HEK293 (cell line): ENCODE measurements at regions not wholly inside any gene's neighbourhood (a gene's known extent, or its start where the extent isn't known, plus 50 kb on each side); places are given as distances from the start of the nearest gene placed in this dataset.

Experiments
- KLF16 ChIP-seq: fragments of 450-650 bp; formaldehyde crosslinking; IDR thresholded peaks from 2 replicates; pipeline ENCODE4 v1.5.1; 2017; ENCODE audit warnings: missing biosample characterization, missing genetic modification characterization
- ZNF140 ChIP-seq: fragments of 450-650 bp; formaldehyde crosslinking; IDR thresholded peaks from 2 replicates; pipeline ENCODE4 v1.5.1; 2016; ENCODE audit warnings: missing biosample characterization, missing genetic modification characterization
- ZNF19 ChIP-seq: fragments of 450-650 bp; formaldehyde crosslinking; IDR thresholded peaks from 2 replicates; pipeline ENCODE4; 2016; ENCODE audit warnings: missing biosample characterization, missing genetic modification characterization, low read depth
- ZNF391 ChIP-seq: fragments of 450-650 bp; formaldehyde crosslinking; IDR thresholded peaks from 2 replicates; pipeline ENCODE4 v1.5.1; 2016; ENCODE audit warnings: low read depth, missing biosample characterization, missing genetic modification characterization, borderline replicate concordance
- ZNF558 ChIP-seq: fragments of 450-650 bp; formaldehyde crosslinking; IDR thresholded peaks from 2 replicates; pipeline ENCODE4 v1.5.1; 2016; ENCODE audit warnings: missing biosample characterization, missing genetic modification characterization
- ZNF843 ChIP-seq: fragments of 450-650 bp; formaldehyde crosslinking; IDR thresholded peaks from 2 replicates; pipeline ENCODE4 v1.5.1; 2016; ENCODE audit warnings: missing biosample characterization, missing genetic modification characterization
- ZXDB ChIP-seq: fragments of 450-650 bp; formaldehyde crosslinking; IDR thresholded peaks from 2 replicates; pipeline ENCODE4 v1.5.1; 2016; ENCODE audit warnings: missing biosample characterization, missing genetic modification characterization
- TF ChIP-seq, protein P1 (sequence below): fragments of 450-650 bp; formaldehyde crosslinking; IDR thresholded peaks from 2 replicates; pipeline ENCODE4 v1.5.1; 2016; ENCODE audit warnings: missing biosample characterization, missing genetic modification characterization
- TF ChIP-seq, protein P2 (sequence below): fragments of 450-650 bp; formaldehyde crosslinking; IDR thresholded peaks from 2 replicates; pipeline ENCODE4 v1.5.1; 2016; ENCODE audit warnings: missing biosample characterization, missing genetic modification characterization

DNA sequence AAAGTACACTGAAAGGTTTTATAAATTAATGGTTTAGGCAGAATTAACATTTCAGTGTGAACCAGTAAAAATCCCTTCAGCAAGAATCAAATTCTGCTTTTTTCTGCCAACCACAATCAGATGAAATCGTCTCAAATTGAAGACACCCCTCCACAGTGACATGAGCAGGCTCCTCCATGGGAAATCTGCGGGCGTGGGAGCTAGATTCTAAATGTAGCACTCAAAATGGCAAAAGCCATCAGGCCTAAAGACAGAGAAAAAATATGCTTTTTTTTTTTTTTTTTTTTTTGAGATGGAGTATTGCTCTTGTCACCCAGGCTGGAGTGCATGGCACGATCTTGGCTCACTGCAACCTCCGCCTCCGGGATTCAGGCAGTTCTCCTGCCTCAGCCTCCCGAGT, 55.8 kb upstream of the MRPS9 start:
- TF ChIP-seq ZXDB (tag by site-specific recombination) (no peak), ZNF558 (tag by site-specific recombination) (no peak), ZNF19 (tag by site-specific recombination) (no peak), ZNF140 (tag by site-specific recombination) (no peak), KLF16 (no peak), ZNF843 (tag by site-specific recombination) (no peak), ZNF391 (tag by site-specific recombination) (no peak)
- TF ChIP-seq, protein P1, sequence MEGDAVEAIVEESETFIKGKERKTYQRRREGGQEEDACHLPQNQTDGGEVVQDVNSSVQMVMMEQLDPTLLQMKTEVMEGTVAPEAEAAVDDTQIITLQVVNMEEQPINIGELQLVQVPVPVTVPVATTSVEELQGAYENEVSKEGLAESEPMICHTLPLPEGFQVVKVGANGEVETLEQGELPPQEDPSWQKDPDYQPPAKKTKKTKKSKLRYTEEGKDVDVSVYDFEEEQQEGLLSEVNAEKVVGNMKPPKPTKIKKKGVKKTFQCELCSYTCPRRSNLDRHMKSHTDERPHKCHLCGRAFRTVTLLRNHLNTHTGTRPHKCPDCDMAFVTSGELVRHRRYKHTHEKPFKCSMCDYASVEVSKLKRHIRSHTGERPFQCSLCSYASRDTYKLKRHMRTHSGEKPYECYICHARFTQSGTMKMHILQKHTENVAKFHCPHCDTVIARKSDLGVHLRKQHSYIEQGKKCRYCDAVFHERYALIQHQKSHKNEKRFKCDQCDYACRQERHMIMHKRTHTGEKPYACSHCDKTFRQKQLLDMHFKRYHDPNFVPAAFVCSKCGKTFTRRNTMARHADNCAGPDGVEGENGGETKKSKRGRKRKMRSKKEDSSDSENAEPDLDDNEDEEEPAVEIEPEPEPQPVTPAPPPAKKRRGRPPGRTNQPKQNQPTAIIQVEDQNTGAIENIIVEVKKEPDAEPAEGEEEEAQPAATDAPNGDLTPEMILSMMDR (tag by site-specific recombination) = no peak
- TF ChIP-seq, protein P2, sequence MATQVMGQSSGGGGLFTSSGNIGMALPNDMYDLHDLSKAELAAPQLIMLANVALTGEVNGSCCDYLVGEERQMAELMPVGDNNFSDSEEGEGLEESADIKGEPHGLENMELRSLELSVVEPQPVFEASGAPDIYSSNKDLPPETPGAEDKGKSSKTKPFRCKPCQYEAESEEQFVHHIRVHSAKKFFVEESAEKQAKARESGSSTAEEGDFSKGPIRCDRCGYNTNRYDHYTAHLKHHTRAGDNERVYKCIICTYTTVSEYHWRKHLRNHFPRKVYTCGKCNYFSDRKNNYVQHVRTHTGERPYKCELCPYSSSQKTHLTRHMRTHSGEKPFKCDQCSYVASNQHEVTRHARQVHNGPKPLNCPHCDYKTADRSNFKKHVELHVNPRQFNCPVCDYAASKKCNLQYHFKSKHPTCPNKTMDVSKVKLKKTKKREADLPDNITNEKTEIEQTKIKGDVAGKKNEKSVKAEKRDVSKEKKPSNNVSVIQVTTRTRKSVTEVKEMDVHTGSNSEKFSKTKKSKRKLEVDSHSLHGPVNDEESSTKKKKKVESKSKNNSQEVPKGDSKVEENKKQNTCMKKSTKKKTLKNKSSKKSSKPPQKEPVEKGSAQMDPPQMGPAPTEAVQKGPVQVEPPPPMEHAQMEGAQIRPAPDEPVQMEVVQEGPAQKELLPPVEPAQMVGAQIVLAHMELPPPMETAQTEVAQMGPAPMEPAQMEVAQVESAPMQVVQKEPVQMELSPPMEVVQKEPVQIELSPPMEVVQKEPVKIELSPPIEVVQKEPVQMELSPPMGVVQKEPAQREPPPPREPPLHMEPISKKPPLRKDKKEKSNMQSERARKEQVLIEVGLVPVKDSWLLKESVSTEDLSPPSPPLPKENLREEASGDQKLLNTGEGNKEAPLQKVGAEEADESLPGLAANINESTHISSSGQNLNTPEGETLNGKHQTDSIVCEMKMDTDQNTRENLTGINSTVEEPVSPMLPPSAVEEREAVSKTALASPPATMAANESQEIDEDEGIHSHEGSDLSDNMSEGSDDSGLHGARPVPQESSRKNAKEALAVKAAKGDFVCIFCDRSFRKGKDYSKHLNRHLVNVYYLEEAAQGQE (tag by site-specific recombination) = no peak
